Testis (tissue), 2 donors: ENCODE measurements at regions not wholly inside any gene's neighbourhood (a gene's known extent, or its start where the extent isn't known, plus 50 kb on each side); places are given as distances from the start of the nearest gene placed in this dataset.

ENCODE experiments used
- POLR2A ChIP-seq: fragments of 450-650 bp; IDR thresholded peaks from one replicate; pipeline ENCODE4 v1.6.1; 2017; ENCODE audit warnings: antibody characterized with exemption, mild to moderate bottlenecking, moderate library complexity
- TF ChIP-seq, protein P1 (sequence below), 3 experiments: fragments of 450-650 bp in 2 of 3; fragments of 200-600 bp in 1 of 3; sonication (generic) in 1 of 3; IDR thresholded peaks; one replicate each; pipeline ENCODE4 v1.5.1; 2016 to 2019; ENCODE audit warnings: antibody characterized with exemption in 3 of 3, mild to moderate bottlenecking in 2 of 3, moderate library complexity in 1 of 3

DNA sequence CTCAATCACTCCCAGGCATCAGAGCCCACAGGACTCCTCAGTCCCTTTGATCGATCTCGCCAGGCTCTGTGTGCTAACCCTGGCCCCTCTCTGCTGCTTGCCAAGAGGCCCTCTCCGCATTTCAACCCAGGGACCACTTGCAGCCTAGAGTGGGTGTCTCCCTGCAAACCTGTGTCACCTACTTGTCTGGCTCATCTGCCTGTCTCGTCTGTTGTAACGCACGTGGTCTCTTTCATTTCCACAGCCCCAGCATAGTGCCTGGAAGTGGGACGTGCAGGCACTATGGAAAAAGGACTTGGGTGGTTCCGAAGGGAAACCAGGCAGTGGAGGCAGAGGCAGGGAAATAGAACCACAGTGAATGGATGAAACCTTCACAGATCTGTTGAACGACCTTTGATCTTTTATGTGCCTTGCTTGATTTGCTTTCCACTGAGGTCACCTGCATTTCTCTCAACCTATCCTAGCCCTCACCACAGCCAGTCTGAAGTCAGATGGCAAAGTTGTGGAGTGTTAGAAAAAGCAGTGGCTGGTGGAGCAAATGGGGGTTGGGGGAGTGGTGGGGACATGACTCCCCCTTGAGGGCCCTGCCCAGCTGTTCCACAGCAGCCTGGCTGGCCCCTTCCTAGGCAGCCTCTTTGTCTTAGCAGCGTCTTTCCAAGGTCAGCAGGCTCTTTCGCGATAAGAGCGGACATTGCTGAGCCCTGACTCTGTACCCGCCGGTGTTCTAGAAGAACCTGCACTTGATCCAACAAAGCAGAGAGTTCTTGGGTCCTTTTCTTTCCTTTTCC lies 55.8 kb upstream of the TAGAP start:
- TF ChIP-seq, protein P1, sequence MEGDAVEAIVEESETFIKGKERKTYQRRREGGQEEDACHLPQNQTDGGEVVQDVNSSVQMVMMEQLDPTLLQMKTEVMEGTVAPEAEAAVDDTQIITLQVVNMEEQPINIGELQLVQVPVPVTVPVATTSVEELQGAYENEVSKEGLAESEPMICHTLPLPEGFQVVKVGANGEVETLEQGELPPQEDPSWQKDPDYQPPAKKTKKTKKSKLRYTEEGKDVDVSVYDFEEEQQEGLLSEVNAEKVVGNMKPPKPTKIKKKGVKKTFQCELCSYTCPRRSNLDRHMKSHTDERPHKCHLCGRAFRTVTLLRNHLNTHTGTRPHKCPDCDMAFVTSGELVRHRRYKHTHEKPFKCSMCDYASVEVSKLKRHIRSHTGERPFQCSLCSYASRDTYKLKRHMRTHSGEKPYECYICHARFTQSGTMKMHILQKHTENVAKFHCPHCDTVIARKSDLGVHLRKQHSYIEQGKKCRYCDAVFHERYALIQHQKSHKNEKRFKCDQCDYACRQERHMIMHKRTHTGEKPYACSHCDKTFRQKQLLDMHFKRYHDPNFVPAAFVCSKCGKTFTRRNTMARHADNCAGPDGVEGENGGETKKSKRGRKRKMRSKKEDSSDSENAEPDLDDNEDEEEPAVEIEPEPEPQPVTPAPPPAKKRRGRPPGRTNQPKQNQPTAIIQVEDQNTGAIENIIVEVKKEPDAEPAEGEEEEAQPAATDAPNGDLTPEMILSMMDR (IDR thresholded peaks at IDR 0.05), result no peak
- TF ChIP-seq POLR2A, result no peak
